ENCODE measurements at regions not wholly inside any gene's neighbourhood (a gene's known extent, or its start where the extent isn't known, plus 50 kb on each side); places are given as distances from the start of the nearest gene placed in this dataset.

GRCh38 chr9:28678097-28678496, 1104.8 kb upstream of the C9orf72 start:
- intact Hi-C loops (cut with micrococcal nuclease) = no loop called here

GRCh38 chr9:28688172-28688571, 1114.9 kb upstream of the C9orf72 start:
- intact Hi-C loops (cut with micrococcal nuclease) = no loop called here

GRCh38 chr9:28692012-28692411, 1118.7 kb upstream of the C9orf72 start:
- intact Hi-C loops (cut with micrococcal nuclease) = no loop called here

- intact Hi-C loops (cut with micrococcal nuclease) = no loop called here
These were observed 1123.7 kb upstream of the C9orf72 start for GRCh38 chr9:28696960-28697359.

- intact Hi-C loops (cut with micrococcal nuclease) = no loop called here
These were observed 1126.4 kb upstream of the C9orf72 start for GRCh38 chr9:28699632-28700031.

GRCh38 chr9:28707616-28708015, 1134.3 kb upstream of the C9orf72 start:
- intact Hi-C loops (cut with micrococcal nuclease) = no loop called here

GRCh38 chr9:28714188-28714587, 1140.9 kb upstream of the C9orf72 start:
- intact Hi-C loops (cut with micrococcal nuclease) = no loop called here

GRCh38 chr9:28718226-28718625, 1144.9 kb upstream of the C9orf72 start:
- intact Hi-C loops (cut with micrococcal nuclease) = no loop called here

- intact Hi-C loops (cut with micrococcal nuclease) = no loop called here
These were observed 1147.5 kb upstream of the C9orf72 start for GRCh38 chr9:28720746-28721145.

GRCh38 chr9:28730111-28730510, 1156.8 kb upstream of the C9orf72 start:
- intact Hi-C loops (cut with micrococcal nuclease) = no loop called here

- intact Hi-C loops (cut with micrococcal nuclease) = no loop called here
These were observed 1162.6 kb upstream of the C9orf72 start for GRCh38 chr9:28735738-28736342.

- intact Hi-C loops (cut with micrococcal nuclease) = no loop called here
These were observed 1168.2 kb upstream of the C9orf72 start for GRCh38 chr9:28741459-28741858.

GRCh38 chr9:28747351-28747985, 1174.2 kb upstream of the C9orf72 start:
- intact Hi-C loops (cut with micrococcal nuclease) = no loop called here

GRCh38 chr9:28750136-28750535, 1176.9 kb upstream of the C9orf72 start:
- intact Hi-C loops (cut with micrococcal nuclease) = no loop called here

- intact Hi-C loops (cut with micrococcal nuclease) = no loop called here
These were observed 1185.1 kb upstream of the C9orf72 start for GRCh38 chr9:28758341-28758740.

GRCh38 chr9:28758971-28759370, 1185.7 kb upstream of the C9orf72 start:
- intact Hi-C loops (cut with micrococcal nuclease) = no loop called here

GRCh38 chr9:28762167-28762566, 1188.9 kb upstream of the C9orf72 start:
- intact Hi-C loops (cut with micrococcal nuclease) = no loop called here

GRCh38 chr9:28764532-28764931, 1191.3 kb upstream of the C9orf72 start:
- intact Hi-C loops (cut with micrococcal nuclease) = no loop called here

- intact Hi-C loops (cut with micrococcal nuclease) = no loop called here
These were observed 1196.9 kb upstream of the C9orf72 start for GRCh38 chr9:28770226-28770625.

GRCh38 chr9:28770827-28771226, 1197.5 kb upstream of the C9orf72 start:
- intact Hi-C loops (cut with micrococcal nuclease) = no loop called here

- intact Hi-C loops (cut with micrococcal nuclease) = no loop called here
These were observed 1201.4 kb upstream of the C9orf72 start for GRCh38 chr9:28774433-28775235.

- intact Hi-C loops (cut with micrococcal nuclease) = no loop called here
These were observed 1206.0 kb upstream of the C9orf72 start for GRCh38 chr9:28779243-28779642.

GRCh38 chr9:28781481-28781880, 1208.2 kb upstream of the C9orf72 start:
- intact Hi-C loops (cut with micrococcal nuclease) = no loop called here

Data from T-helper 2 cell treated with Interferon-gamma antibody and Interleukin-4, amounts not matched to agents 100 ng/mL and 5 ng/mL, for 36 hours (primary cell).